ENCODE measurements at regions not wholly inside any gene's neighbourhood (a gene's known extent, or its start where the extent isn't known, plus 50 kb on each side); places are given as distances from the start of the nearest gene placed in this dataset.
A peak's percentile ranks its signal among the peaks of the same experiment; 100 is the strongest.

- TF ChIP-seq POLR2A (IDR thresholded peaks at IDR 0.05): no peak
- peak in 1 of 7 experiments; percentile 0 for TF ChIP-seq CTCF (IDR thresholded peaks at IDR 0.05)
Measured at GRCh38 chr5:115379622-115380344, 83.3 kb upstream of the CCDC112 start.

All from body of pancreas (tissue), 4 donors.